Kidney (tissue), 13 donors: ENCODE measurements at regions not wholly inside any gene's neighbourhood (a gene's known extent, or its start where the extent isn't known, plus 50 kb on each side); places are given as distances from the start of the nearest gene placed in this dataset.

Source experiments
- DNase-seq, 5 donors: peaks; one replicate each; pipeline ENCODE4 v3.0.0-alpha.2; 2013 to 2020
- FAIRE-seq: peaks from 2 replicates; lab custom pipeline; 2012; peaks lifted over from hg19 to GRCh38; lab: Jason Lieb, UNC
- H3K27ac ChIP-seq, 2 donors: one replicate each; pipeline ENCODE4 v1.7.0; 2013; ENCODE audit warnings: low read depth in 2 of 2, low read length in 2 of 2, inconsistent platforms in 1 of 2
- H3K27me3 ChIP-seq: one replicate; pipeline ENCODE4 v1.7.1; 2013; ENCODE audit warnings: low read length, inconsistent platforms; ENCODE audit not compliant: control insufficient read depth, insufficient read depth
- H3K36me3 ChIP-seq, 3 donors: one replicate each; pipeline versions ENCODE4 v1.7.0 to v1.7.1; 2013; ENCODE audit warnings: low read length in 3 of 3, control low read depth in 1 of 3, inconsistent platforms in 1 of 3; ENCODE audit not compliant: insufficient read depth in 3 of 3, control insufficient read depth in 2 of 3
- H3K4me1 ChIP-seq, 3 donors: one replicate each; pipeline versions ENCODE4 v1.7.0 to v1.7.1; 2013; ENCODE audit warnings: low read length in 3 of 3, inconsistent platforms in 1 of 3, low read depth in 1 of 3; ENCODE audit not compliant: control insufficient read depth in 2 of 3, insufficient read depth in 2 of 3
- H3K4me3 ChIP-seq, 3 donors: one replicate each; pipeline versions ENCODE4 v1.7.0 to v1.8.1; 2013; ENCODE audit warnings: low read length in 3 of 3, control low read depth in 1 of 3, inconsistent platforms in 1 of 3
- H3K9ac ChIP-seq, 3 donors: one replicate each; pipeline versions ENCODE4 v1.7.0 to v1.7.1; 2013; ENCODE audit warnings: low read length in 3 of 3, control low read depth in 1 of 3, inconsistent platforms in 1 of 3
- H3K9me3 ChIP-seq, 3 donors: one replicate each; pipeline versions ENCODE4 v1.7.0 to v1.7.1; 2013; ENCODE audit warnings: low read length in 3 of 3, control low read depth in 1 of 3, inconsistent platforms in 1 of 3; ENCODE audit not compliant: control insufficient read depth in 2 of 3, insufficient read depth in 1 of 3
- CTCF ChIP-seq: IDR thresholded peaks from 3 replicates; pipeline ENCODE4 v1.5.1; 2012; ENCODE audit warnings: mild to moderate bottlenecking, moderate library complexity, borderline replicate concordance; ENCODE audit not compliant: insufficient read depth; ENCODE audit errors: extremely low read depth
- intact Hi-C: fragments of 100-400 bp; cut with DNase I; formaldehyde crosslinking; loops from one replicate; pipeline ENCODE4 v1.11.1; 2022
- donor health status: control.
- donor health status: control.
- donor health status: control.
- donor health status: control.
- donor health status: control.
- donor health status: DM: yes; HTN: yes; CAD: no.
- donor health status: Normal renal cell carcinoma (clear cell type).

GRCh38 chr2:222033541-222033940, 265.3 kb downstream of the PAX3 start:
- intact Hi-C loops = no loop called here
- H3K27ac ChIP-seq = no peak overlapping the region
- FAIRE-seq = no peak
- H3K9ac ChIP-seq = no peak overlapping the region
- no peak overlapping the region for H3K4me3 ChIP-seq
- DNase-seq = no peak
- H3K4me1 ChIP-seq = no peaks in the 10 kb centered on the region
- no peaks in the 10 kb centered on the region for H3K9me3 ChIP-seq
- no peaks in the 10 kb centered on the region for H3K27me3 ChIP-seq
- no peak for TF ChIP-seq CTCF
- no peaks in the 10 kb centered on the region for H3K36me3 ChIP-seq

- DNase-seq (peak in 2 of 5 donors; percentile 35 to 44), FAIRE-seq (no peak)
- H3K36me3 ChIP-seq = no peaks in the 10 kb centered on the region
- H3K4me3 ChIP-seq = no peak overlapping the region
- no peak overlapping the region for H3K27ac ChIP-seq
- H3K27me3 ChIP-seq = no peaks in the 10 kb centered on the region
- no peaks in the 10 kb centered on the region for H3K4me1 ChIP-seq
- no peak overlapping the region for H3K9ac ChIP-seq
- TF ChIP-seq CTCF = no peak
- H3K9me3 ChIP-seq = no peaks in the 10 kb centered on the region
- intact Hi-C loops = no loop called here
Measured at GRCh38 chr2:222025881-222026271, 272.9 kb downstream of the PAX3 start.

GRCh38 chr2:222024932-222025880, 273.6 kb downstream of the PAX3 start:
- intact Hi-C loops = no loop called here
- peak; percentile 71 for FAIRE-seq

More at GRCh38 chr2:222024932-222025880, 273.6 kb downstream of the PAX3 start:
- Histone ChIP-seq H3K9me3 (no peaks in the 10 kb centered on the region), H3K27me3 (no peaks in the 10 kb centered on the region), H3K9ac (no peak overlapping the region), H3K4me3 (no peak overlapping the region), H3K4me1 (no peaks in the 10 kb centered on the region), H3K27ac (no peak overlapping the region), H3K36me3 (no peaks in the 10 kb centered on the region)
- TF ChIP-seq CTCF = peak; percentile 55
- peak in 2 of 5 donors; percentile 67 to 74 for DNase-seq
